ENCODE measurements at regions not wholly inside any gene's neighbourhood (a gene's known extent, or its start where the extent isn't known, plus 50 kb on each side); places are given as distances from the start of the nearest gene placed in this dataset.

GRCh38 chr13:64087624-64088023 is 2672.0 kb upstream of the PCDH20 start:
- H3K9ac ChIP-seq (ENCODE audit: low read depth, low read length): no peak overlapping the region
- H3K18ac ChIP-seq (ENCODE audit: low read depth, low read length): no peak overlapping the region
- H3K56ac ChIP-seq (ENCODE audit: extremely low read depth, insufficient read depth, low read length): no peak overlapping the region
- no peak overlapping the region for H2BK5ac ChIP-seq (ENCODE audit: low read depth, low read length, poor library complexity, severe bottlenecking)
- no peak overlapping the region for H3K27ac ChIP-seq (ENCODE audit: insufficient read depth, low read length)
- H4K20me1 ChIP-seq (ENCODE audit: insufficient read depth, low read length): no peaks in the 10 kb centered on the region
- BruUV-seq (replicated peaks): no TSS peak
- no peak overlapping the region for H2BK120ac ChIP-seq (ENCODE audit: low read depth, low read length)
- no peak overlapping the region for H2BK20ac ChIP-seq (ENCODE audit: low read depth, low read length)
- no peak overlapping the region for H4K91ac ChIP-seq (ENCODE audit: insufficient read depth, low read depth, low read length)
- H3K9me3 ChIP-seq (ENCODE audit: control insufficient read depth, insufficient read depth, low read length): no peaks in the 10 kb centered on the region
- POLR2A ChIA-PET (ENCODE audit: unreplicated experiment): no interaction called here
- in situ Hi-C loops (cut with MboI; ENCODE audit: low sequenced_read_pairs) (no loop called here), dilution Hi-C loops (cut with HindIII; ENCODE audit: low sequenced_read_pairs, unreplicated experiment) (no loop called here), intact Hi-C loops (cut with micrococcal nuclease) (no loop called here)
- no peak overlapping the region for H4K5ac ChIP-seq (ENCODE audit: low read depth, low read length)
- no peak overlapping the region for H3K23ac ChIP-seq (ENCODE audit: low read depth, low read length)
- H3K79me1 ChIP-seq (ENCODE audit: low read depth in 1 of 2, low read length in 2 of 2): no peaks in the 10 kb centered on the region
- H2AK5ac ChIP-seq (ENCODE audit: low read depth, low read length): no peak overlapping the region
- H4K8ac ChIP-seq (ENCODE audit: low read depth in 2 of 2, low read length in 2 of 2): no peak overlapping the region
- H3K36me3 ChIP-seq (ENCODE audit: control insufficient read depth, insufficient read depth, low read length): no peaks in the 10 kb centered on the region
- H2BK15ac ChIP-seq (ENCODE audit: low read depth, low read length): no peak overlapping the region
- DNase-seq: no peak
- no peak overlapping the region for H3K14ac ChIP-seq (replicated peaks; ENCODE audit: low read depth, low read length)
- no peak overlapping the region for H2AFZ ChIP-seq (replicated peaks; ENCODE audit: low read length, poor library complexity)
- CTCF ChIA-PET: no interaction called here
- H3K4ac ChIP-seq (ENCODE audit: low read depth, low read length): no peak overlapping the region
- ATAC-seq (ENCODE audit: low read depth): no peak
- H3K4me3 ChIP-seq (ENCODE audit: insufficient read depth, low read depth, low read length): no peak overlapping the region
- WGBS, 2 experiments (ENCODE audit: extremely low coverage in 2 of 2, insufficient read length in 1 of 2): no CpG with 5 or more reads among the region's 1 CpG
- H3K27me3 ChIP-seq (ENCODE audit: control insufficient read depth, insufficient read depth, low read length): no peaks in the 10 kb centered on the region
- TF ChIP-seq MAZ (IDR thresholded peaks at IDR 0.05; ENCODE audit: borderline replicate concordance, low read depth, low read length) (no peak), CTCF (conservative IDR thresholded peaks at IDR 0.05; ENCODE audit: low read depth, low read length) (no peak), RCOR1 (IDR thresholded peaks at IDR 0.05; ENCODE audit: insufficient replicate concordance, low read length) (no peak), MAFK (IDR thresholded peaks at IDR 0.05; ENCODE audit: low read depth, low read length) (no peak), MXI1 (IDR thresholded peaks at IDR 0.05; ENCODE audit: borderline replicate concordance, low read depth, low read length) (no peak), POLR2A (IDR thresholded peaks at IDR 0.05; ENCODE audit: low read depth, low read length) (no peak), CHD1 (IDR thresholded peaks at IDR 0.05; ENCODE audit: low read depth, low read length) (no peak)
- H3K9me1 ChIP-seq (ENCODE audit: insufficient read depth, low read length): no peaks in the 10 kb centered on the region
- no peaks in the 10 kb centered on the region for H3K4me1 ChIP-seq (ENCODE audit: control insufficient read depth, insufficient read depth, low read length)
- no peak overlapping the region for H2AK9ac ChIP-seq (replicated peaks; ENCODE audit: low read depth, low read length, poor library complexity)
- no peak overlapping the region for H3K4me2 ChIP-seq (ENCODE audit: low read depth, low read length)
